HG03060 (cell line): ENCODE measurements at regions not wholly inside any gene's neighbourhood (a gene's known extent, or its start where the extent isn't known, plus 50 kb on each side); places are given as distances from the start of the nearest gene placed in this dataset.
"Not testable (repeated sequence)": the region's sequence is repeated elsewhere in the genome, so short reads cannot be mapped to it uniquely, and the experiment has no call there.

ENCODE experiments used
- ATAC-seq: cut with Tn5 transposase; IDR thresholded peaks from one replicate; pipeline ENCODE4 v1.9.1; 2021; ENCODE audit warnings: low read depth, moderate number of reproducible peaks; ENCODE audit not compliant: unreplicated experiment

GRCh38 chr1:242914729-242915128 is 340.4 kb downstream of the CEP170 start:
- not testable (repeated sequence) for ATAC-seq

GRCh38 chr1:242912855-242913254 is 342.2 kb downstream of the CEP170 start:
- not testable (repeated sequence) for ATAC-seq

DNA sequence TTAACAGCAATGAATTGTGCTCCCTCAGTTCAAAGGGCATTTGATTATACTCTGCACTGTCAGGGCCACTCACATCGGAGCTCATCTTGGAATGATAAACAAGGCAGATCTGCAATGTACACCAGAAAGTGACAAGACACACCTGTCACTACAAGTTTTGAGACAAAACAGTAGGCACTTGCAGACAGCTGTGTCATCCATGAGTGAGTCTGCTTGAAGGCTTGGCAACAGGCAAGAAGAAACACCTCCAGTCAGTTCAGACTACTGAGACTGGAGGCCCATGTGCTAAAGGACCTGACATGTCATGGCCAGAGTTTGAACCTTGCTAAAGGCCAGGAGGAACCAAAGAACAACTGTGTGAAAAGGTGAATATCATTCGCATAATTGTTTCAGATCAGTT is 354.5 kb downstream of the CEP170 start:
- not testable (repeated sequence) for ATAC-seq

DNA sequence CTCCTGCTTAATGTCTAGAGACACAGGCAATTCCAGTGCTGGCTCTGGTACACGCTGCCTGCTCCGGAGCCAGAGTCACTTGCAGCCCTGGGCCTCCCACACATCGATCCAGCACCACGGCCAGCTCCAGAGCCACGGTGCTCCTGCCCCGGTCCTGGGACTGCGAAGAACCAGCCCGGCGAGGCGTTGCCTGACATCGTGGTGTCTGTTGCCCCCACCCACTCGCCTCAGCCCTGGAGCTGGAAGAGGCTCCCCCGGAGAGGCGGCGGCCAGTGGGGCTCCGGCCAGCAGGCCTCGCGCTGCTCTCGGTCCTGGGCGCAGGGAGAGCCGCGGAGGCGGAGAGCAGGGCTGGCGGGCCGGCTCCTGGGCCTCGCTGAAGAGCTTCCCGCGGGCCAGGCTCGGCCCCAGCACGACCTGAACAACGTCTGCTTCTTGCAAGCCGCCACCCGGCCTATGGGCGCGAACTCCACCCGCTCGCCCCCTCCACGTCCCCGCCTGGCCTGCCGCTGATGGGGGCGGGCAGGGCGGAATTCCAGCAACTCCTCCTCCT is 364.8 kb downstream of the CEP170 start:
- ATAC-seq: no peak

GRCh38 chr1:242886137-242886536 is 361.6 kb upstream of the PLD5 start:
- peak; percentile 84 for ATAC-seq

DNA sequence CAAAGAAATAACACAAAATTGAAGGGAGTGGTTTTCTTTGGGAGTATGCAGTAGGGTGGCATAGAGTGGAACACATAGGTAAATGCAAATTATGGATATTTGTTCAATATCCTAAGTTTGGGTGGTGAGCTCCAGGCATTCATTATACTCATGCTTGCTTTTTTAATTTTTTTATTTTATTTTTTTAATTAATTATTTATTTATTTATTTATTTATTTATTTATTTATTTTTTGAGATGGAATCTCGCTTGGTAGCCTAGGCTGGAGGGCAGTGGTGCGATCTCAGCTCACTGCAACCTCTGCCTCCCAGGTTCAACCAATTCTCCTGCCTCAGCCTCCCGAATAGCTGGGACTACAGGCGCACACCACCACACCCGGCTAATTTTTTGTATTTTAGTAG is 355.5 kb upstream of the PLD5 start:
- not testable (repeated sequence) for ATAC-seq

DNA sequence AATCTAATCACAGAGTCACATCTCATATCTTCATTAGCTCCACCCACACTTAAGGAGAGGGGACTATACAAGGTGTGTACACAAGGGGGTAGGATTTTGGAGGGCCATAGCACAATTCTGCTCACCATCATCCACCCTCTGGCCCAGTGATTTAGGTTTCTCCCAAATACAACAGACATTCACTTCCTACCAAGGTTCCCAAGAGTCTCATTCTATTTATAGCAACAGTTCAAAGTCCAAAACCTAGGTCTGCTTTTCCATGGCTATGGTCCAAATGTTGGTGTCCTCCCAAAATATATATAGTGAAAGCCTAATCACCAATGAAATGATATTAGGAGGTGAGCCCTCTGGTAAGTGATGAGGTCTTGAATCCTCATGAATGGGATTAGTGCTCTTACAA is 353.2 kb upstream of the PLD5 start:
- ATAC-seq: no peak

GRCh38 chr1:242877229-242877628 is 352.7 kb upstream of the PLD5 start:
- ATAC-seq: no peak

- ATAC-seq: no peak
These were observed 351.5 kb upstream of the PLD5 start for GRCh38 chr1:242876030-242876429.

DNA sequence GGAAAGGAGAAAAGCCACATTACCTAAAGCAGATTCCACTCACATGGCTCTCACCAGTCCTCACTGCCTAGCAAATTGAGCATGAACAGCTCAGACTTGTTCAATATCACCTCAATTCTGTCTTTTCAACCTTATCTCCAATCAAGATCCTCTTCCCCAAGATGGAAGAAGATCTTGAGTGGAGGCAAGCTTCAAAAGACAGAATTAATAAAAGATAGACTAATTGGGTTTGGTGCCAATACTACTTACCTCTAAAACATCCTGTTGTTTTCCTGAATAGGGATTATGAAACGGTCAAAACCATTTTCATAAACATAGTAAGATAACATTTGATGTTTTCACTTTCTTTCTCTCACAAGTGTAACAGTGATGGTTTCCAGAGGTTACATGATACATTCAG is 349.2 kb upstream of the PLD5 start:
- ATAC-seq: no peak

GRCh38 chr1:242872521-242872920 is 348.0 kb upstream of the PLD5 start:
- no peak for ATAC-seq

DNA sequence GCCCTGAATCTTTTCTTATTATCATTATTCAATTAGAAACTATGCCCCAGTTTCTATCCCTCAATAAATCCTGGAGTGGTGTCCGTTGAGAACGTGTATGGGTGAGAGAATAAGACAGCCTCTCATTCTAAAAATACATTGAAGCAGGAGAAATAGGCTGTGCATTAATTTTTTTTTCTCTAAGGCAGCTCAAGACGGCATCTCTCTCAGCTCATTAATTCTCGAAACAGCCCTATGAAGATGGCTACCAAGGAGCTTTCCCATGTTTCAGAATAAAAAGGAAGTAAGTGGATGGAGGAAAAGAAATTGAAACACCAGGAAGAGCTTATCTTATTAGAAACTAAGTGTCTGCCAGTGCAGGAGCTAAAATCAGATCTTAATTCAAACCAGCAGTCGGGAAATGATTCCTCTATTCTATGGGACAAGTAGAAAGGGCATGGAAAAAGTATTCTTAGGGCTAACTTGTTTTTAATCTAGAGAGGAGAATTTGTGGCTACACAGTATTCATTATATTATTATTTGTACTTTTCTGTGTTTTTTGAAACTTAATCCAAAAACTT is 347.1 kb upstream of the PLD5 start:
- ATAC-seq: no peak

GRCh38 chr1:242870966-242871365 is 346.5 kb upstream of the PLD5 start:
- no peak for ATAC-seq

DNA sequence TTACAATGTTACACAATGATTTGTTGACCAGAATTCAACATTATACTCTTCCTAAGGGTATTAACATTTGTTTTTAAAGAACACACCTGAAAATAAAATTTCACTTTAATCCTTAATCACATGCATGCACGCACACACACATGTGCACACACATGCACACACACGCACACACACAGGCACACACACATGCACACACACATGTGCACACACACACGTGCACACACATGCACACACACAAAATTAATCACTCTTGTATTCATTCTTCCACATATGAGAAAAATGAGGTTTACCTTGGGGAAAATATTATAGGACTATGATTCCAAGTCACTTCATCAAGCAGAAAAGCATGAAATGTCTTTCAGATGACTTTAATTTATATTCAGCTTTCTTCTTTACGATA is 331.8 kb upstream of the PLD5 start:
- no peak for ATAC-seq

- ATAC-seq: no peak
These were observed 330.0 kb upstream of the PLD5 start for GRCh38 chr1:242854466-242854865.

GRCh38 chr1:242847390-242847993 is 323.0 kb upstream of the PLD5 start:
- no peak for ATAC-seq

- no peak for ATAC-seq
These were observed 317.6 kb upstream of the PLD5 start for GRCh38 chr1:242842094-242842493.

GRCh38 chr1:242839101-242839500 is 314.6 kb upstream of the PLD5 start:
- no peak for ATAC-seq

DNA sequence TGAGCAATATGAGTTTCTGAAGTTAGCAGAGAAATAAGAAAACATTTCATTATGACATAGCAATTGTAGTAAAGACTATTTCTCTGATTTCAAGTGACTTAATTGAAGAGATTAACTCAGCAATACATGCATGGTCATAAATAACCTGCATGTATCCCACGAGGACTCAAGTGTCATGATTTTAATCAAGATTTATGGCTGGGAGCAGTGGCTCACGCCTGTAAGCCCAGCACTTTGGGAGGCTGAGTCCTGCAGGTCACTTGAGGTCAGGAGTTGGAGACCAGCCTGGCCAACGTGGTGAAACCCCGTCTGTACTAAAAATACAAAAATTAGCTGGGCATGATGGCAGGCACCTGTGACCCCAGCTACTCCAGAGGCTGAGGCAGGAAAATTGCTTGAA is 311.9 kb upstream of the PLD5 start:
- ATAC-seq: no peak

GRCh38 chr1:242828828-242829227 is 304.3 kb upstream of the PLD5 start:
- no peak for ATAC-seq

DNA sequence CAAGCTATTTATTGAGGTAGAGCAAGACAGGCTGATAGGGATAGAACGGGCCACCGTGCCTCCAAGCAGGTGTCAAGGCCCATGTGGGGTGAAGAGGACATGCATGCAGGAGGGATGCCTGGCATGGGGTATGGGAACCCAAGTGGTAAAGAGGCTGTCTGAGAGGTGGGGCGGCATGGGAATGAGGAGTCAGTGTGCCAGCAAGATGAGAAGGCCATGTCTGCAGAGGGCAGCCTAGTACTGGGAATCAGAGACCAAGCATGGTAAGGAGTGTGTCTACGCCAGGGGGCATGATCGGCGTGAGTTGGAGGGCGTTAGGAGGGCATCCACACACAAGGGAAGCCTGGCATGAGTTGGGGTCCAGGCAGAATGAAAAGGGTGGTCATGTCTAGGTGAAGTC is 303.7 kb upstream of the PLD5 start:
- ATAC-seq: no peak

GRCh38 chr1:242827538-242827937 is 303.0 kb upstream of the PLD5 start:
- no peak for ATAC-seq
